OCI-LY3 (cell line): ENCODE measurements at regions not wholly inside any gene's neighbourhood (a gene's known extent, or its start where the extent isn't known, plus 50 kb on each side); places are given as distances from the start of the nearest gene placed in this dataset.
"Not testable (repeated sequence)": the region's sequence is repeated elsewhere in the genome, so short reads cannot be mapped to it uniquely, and the experiment has no call there.

ENCODE experiments used
- CTCF ChIP-seq: fragments of 200-600, 300-600 bp; sonication (generic); IDR thresholded peaks from 2 replicates; pipeline ENCODE4 v1.5.1; 2014; ENCODE audit warnings: antibody characterized with exemption, low read length, low read depth
- EZH2phosphoT487 ChIP-seq: fragments of 200-600 bp; shearing (Covaris generic); IDR thresholded peaks from 2 replicates; pipeline ENCODE4 v1.6.1; 2018; ENCODE audit warnings: antibody characterized with exemption, mixed run types, low read depth

- TF ChIP-seq CTCF, EZH2phosphoT487: not testable (repeated sequence)
These were observed 123.4 kb upstream of the RIOK3 start for GRCh38 chr18:23329671-23330070.
